Thoracic aorta (tissue), 2 donors: ENCODE measurements at regions not wholly inside any gene's neighbourhood (a gene's known extent, or its start where the extent isn't known, plus 50 kb on each side); places are given as distances from the start of the nearest gene placed in this dataset.

ENCODE experiments used
- ATAC-seq: fragments of 150-250 bp; one replicate; pipeline ENCODE4 v1.8.0; 2017; ENCODE audit warnings: low read depth; ENCODE audit not compliant: insufficient number of reproducible peaks, low FRiP score
- DNase-seq: peaks from one replicate; pipeline ENCODE4 v3.0.0-alpha.2; 2020; ENCODE audit warnings: low spot score
- H3K27ac ChIP-seq, 2 donors: fragments of 200-600 bp; sonication (generic); 1 replicate in 1 of 2; 2 replicates in 1 of 2; pipeline ENCODE4 v1.5.1; 2016; ENCODE audit warnings: mild to moderate bottlenecking in 2 of 2, moderate library complexity in 2 of 2
- H3K27me3 ChIP-seq: fragments of 200-600 bp; sonication (generic); replicated peaks from 2 replicates; pipeline ENCODE4 v1.6.0; 2016; ENCODE audit warnings: mild to moderate bottlenecking; ENCODE audit not compliant: insufficient read depth
- H3K36me3 ChIP-seq: fragments of 200-600 bp; sonication (generic); one replicate; pipeline ENCODE4 v1.5.1; 2016
- H3K4me1 ChIP-seq, 2 donors: fragments of 200-600 bp; sonication (generic); 1 replicate in 1 of 2; 2 replicates in 1 of 2; pipeline versions ENCODE4 v1.5.1 to v1.6.0; 2016; ENCODE audit warnings: low read depth in 2 of 2, mild to moderate bottlenecking in 1 of 2; ENCODE audit not compliant: control insufficient read depth in 1 of 2
- H3K4me3 ChIP-seq: fragments of 200-600 bp; sonication (generic); 2 replicates; pipeline ENCODE4 v1.5.1; 2016; ENCODE audit warnings: mild to moderate bottlenecking
- H3K9me3 ChIP-seq: fragments of 200-600 bp; sonication (generic); 2 replicates; pipeline ENCODE4 v1.5.1; 2016
- TF ChIP-seq, protein P1 (sequence below): fragments of 200-600 bp; sonication (generic); IDR thresholded peaks from one replicate; pipeline ENCODE4 v1.5.1; 2019; ENCODE audit warnings: antibody characterized with exemption

DNA sequence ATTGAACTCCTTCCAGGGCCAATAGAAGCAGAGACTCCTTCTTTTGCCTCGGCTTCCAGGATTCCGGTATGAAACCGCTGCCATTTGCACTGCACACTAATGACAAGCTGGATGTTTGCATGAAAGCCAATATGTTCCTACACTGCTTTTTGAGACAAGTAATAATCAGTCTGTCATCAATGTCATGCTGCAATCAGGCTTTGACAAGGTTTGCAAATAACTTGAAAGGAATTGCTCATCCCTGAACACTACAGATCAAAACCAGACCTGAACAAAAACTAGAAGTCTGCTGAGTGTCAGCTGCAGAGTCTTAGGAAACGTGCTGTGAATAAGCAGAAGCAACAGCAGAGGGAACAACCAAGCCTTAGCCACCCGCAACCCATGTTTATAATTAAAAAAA lies 720.7 kb upstream of the CXADR start:
- Histone ChIP-seq H3K4me1 (no peaks in the 10 kb centered on the region), H3K36me3 (no peaks in the 10 kb centered on the region), H3K27me3 (no peaks in the 10 kb centered on the region), H3K27ac (no peak overlapping the region), H3K4me3 (no peak overlapping the region), H3K9me3 (no peaks in the 10 kb centered on the region)
- no peak for ATAC-seq
- TF ChIP-seq, protein P1, sequence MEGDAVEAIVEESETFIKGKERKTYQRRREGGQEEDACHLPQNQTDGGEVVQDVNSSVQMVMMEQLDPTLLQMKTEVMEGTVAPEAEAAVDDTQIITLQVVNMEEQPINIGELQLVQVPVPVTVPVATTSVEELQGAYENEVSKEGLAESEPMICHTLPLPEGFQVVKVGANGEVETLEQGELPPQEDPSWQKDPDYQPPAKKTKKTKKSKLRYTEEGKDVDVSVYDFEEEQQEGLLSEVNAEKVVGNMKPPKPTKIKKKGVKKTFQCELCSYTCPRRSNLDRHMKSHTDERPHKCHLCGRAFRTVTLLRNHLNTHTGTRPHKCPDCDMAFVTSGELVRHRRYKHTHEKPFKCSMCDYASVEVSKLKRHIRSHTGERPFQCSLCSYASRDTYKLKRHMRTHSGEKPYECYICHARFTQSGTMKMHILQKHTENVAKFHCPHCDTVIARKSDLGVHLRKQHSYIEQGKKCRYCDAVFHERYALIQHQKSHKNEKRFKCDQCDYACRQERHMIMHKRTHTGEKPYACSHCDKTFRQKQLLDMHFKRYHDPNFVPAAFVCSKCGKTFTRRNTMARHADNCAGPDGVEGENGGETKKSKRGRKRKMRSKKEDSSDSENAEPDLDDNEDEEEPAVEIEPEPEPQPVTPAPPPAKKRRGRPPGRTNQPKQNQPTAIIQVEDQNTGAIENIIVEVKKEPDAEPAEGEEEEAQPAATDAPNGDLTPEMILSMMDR = no peak
- no peak for DNase-seq

DNA sequence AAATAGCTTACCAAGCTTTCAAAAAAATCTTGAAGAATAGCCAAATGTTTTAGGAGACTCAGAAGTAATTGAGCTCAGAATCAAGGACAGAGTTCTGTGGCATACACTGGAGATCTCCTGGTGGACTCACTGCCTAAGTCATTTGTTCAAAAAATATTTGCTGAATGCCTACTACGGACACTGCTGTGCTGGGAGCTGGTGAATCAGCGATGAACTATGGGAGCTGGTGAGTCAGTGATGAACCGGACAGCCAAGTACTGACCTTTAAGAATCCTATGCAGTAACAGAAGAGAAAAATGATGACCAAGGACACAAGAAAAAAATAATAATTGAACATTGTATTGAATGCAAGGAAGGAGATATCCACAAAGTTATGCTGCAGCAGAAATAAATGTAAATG lies 717.9 kb upstream of the CXADR start:
- H3K9me3 ChIP-seq = no peaks in the 10 kb centered on the region
- H3K36me3 ChIP-seq = no peaks in the 10 kb centered on the region
- no peaks in the 10 kb centered on the region for H3K4me1 ChIP-seq
- TF ChIP-seq, protein P1 = no peak
- H3K27ac ChIP-seq = no peak overlapping the region
- DNase-seq (no peak), ATAC-seq (no peak)
- no peak overlapping the region for H3K4me3 ChIP-seq
- no peaks in the 10 kb centered on the region for H3K27me3 ChIP-seq

DNA sequence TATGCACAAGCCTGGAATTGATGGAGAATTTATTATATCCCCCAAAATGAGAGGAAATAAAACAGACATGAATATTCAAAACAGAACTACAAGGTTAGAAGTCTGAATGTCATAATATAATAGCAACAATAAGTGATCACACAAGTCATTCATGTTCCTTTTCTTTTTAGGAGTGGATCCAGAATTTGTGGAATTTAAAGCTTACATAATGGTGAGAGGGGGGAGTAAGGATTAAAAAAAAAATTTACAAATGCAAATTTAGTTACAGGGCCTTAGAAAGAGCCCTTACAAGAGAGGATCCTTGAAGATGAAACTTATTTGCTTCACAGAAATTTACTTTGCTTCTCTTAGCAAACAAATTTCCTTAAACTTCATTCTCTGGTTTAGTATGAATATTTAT lies 716.1 kb upstream of the CXADR start:
- no peak for ATAC-seq
- no peaks in the 10 kb centered on the region for H3K4me1 ChIP-seq
- TF ChIP-seq, protein P1 = no peak
- DNase-seq = no peak
- no peaks in the 10 kb centered on the region for H3K36me3 ChIP-seq
- no peaks in the 10 kb centered on the region for H3K9me3 ChIP-seq
- no peaks in the 10 kb centered on the region for H3K27me3 ChIP-seq
- H3K27ac ChIP-seq = no peak overlapping the region
- no peak overlapping the region for H3K4me3 ChIP-seq

DNA sequence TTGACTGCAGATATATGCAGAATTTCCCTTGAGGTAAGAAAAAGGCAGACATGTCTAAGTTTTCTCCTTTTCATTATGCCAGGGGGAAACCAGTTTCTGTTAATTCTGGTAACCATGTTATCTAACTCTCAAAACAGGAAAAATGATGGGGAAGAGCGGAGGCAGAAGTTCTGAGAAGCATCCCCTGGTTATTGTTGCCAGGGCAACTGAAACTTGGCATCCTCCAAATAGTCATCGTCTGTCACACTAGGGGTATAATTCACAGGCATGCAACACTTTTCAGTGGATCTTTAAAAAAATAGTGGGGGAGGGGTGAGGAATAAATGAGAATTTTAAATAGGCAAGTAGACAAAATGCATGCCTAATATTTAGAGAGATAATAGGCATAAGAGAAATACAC lies 715.3 kb upstream of the CXADR start:
- DNase-seq (no peak), ATAC-seq (no peak)
- H3K36me3 ChIP-seq = no peaks in the 10 kb centered on the region
- H3K27ac ChIP-seq = no peak overlapping the region
- H3K27me3 ChIP-seq = no peaks in the 10 kb centered on the region
- TF ChIP-seq, protein P1 = no peak
- no peaks in the 10 kb centered on the region for H3K9me3 ChIP-seq
- no peaks in the 10 kb centered on the region for H3K4me1 ChIP-seq
- no peak overlapping the region for H3K4me3 ChIP-seq

DNA sequence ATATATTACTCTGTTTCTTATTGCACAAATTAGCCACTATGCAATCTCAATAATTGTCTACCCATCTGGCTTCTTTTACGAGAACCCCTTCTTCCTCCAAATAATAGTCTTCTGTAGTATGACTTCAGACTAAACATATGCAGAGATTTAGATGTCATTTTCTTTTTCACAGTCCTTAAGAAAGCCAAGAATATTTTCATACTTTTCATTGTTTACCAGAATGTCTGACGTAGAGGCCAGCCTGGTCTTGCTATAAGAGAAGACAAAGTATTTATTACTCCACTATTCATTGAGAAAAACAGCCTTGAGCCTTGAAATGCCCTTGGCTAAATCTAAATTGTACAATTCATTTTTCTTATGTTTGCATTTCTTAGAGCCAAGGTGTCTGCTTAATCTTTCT lies 714.9 kb upstream of the CXADR start:
- H3K4me1 ChIP-seq = no peaks in the 10 kb centered on the region
- no peaks in the 10 kb centered on the region for H3K36me3 ChIP-seq
- H3K9me3 ChIP-seq = no peaks in the 10 kb centered on the region
- no peak for DNase-seq
- H3K27me3 ChIP-seq = no peaks in the 10 kb centered on the region
- no peak for ATAC-seq
- H3K4me3 ChIP-seq = no peak overlapping the region
- no peak overlapping the region for H3K27ac ChIP-seq
- TF ChIP-seq, protein P1 = no peak
